DMS153 (cell line): ENCODE measurements at regions not wholly inside any gene's neighbourhood (a gene's known extent, or its start where the extent isn't known, plus 50 kb on each side); places are given as distances from the start of the nearest gene placed in this dataset.

Experiments used
- DNase-seq: peaks from one replicate; lab custom pipeline; 2025; lab: John Stamatoyannopoulos, UW

DNA sequence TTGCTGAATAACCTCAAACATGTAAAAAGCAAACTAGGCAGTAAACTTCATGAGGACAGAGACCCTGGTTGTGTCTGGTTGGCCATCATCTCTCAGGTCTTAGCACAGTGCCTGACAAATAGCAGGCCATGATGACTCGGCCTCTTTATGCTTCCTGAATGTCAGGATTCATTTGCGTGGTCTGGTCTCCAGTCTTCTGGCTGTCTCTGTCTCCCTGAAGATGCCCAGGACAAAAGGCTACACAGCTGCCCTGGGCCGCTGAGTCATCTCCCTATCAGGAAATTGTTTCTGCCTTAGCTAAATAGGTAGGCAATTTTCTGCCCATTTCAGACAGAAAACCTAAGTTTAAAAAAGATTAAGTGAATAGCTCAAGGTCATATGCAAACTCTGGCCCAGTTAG, 84.1 kb upstream of the FNDC3A start:
- no peak for DNase-seq

GRCh38 chr13:48892053-48892687, 83.5 kb upstream of the FNDC3A start:
- no peak for DNase-seq

- no peak for DNase-seq
These were observed 83.0 kb upstream of the FNDC3A start for GRCh38 chr13:48892688-48893075.

- no peak for DNase-seq
These were observed 79.4 kb upstream of the FNDC3A start for GRCh38 chr13:48896312-48896711.

GRCh38 chr13:48901781-48902180, 73.9 kb upstream of the FNDC3A start:
- DNase-seq: no peak

DNA sequence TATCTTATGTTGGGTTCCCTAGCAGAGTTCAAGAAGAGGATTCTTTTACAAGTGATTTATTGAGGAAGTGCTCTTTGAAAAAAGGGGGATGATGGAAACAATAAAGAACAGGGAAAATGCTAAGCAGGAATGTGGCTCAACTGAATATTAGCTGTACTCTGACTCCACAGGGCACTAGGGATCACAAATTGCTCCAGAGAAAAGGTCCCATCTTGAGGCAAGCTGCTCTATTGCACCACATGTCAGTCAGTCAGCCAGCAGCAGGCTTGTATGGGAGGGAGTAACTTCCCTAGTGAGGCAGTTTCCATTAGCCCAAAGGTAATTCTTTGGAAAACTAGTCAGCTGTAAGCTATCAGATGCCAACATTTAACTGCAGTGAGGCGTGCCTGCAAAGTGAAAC, 73.3 kb upstream of the FNDC3A start:
- no peak for DNase-seq

GRCh38 chr13:48904668-48905290, 70.9 kb upstream of the FNDC3A start:
- no peak for DNase-seq

DNA sequence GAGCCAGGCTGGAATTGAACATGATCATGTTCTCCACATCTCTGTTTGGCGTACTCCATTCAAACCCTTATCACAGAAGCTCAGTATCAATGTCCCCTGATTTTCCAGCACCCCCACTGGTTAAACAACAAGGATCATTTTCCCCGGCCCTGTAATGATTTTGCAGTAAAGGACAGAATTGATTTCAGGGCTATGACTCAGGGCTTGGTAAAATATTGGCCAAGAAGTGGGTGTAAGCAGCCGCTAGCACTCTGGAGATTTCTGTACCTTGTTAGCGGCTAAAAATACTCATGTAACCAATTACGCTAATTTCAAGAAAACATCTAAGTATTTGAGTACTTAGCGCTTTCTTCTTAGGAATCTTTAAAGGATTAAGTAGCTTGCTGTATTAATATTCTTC, 69.5 kb upstream of the FNDC3A start:
- no peak for DNase-seq

DNA sequence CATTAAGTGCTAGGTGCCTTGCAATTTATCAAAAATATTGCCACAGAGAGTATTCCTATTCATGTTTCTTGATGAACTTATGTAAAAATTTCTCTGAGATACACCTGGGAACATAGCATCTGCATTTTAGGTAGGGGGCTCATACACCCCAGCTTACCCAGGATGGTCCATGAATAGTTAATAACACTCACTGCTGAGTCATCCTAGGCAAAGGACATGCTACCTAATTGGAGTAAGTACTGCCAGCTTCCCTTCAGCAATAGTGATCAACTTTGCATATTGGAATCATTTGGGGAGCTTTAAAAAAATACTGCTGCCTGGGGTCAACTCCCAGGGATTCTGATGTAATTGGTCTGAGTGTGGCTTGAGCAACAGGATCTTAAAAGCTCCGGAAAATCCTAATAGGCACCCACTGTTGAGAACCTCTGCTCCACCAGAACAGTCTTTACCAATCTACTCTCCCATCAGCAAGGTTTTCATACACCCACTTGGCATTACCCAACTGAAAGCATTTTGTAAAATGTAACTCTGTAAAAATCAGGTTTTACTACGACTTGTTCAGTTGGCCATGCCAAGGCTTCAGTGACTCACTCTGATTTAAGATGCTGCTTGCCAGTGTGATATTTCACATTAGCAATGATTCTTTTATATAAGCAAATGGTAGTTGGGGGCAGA, 67.2 kb upstream of the FNDC3A start:
- DNase-seq: no peak

- no peak for DNase-seq
These were observed 66.7 kb upstream of the FNDC3A start for GRCh38 chr13:48909056-48909389.

GRCh38 chr13:48910686-48911085, 65.0 kb upstream of the FNDC3A start:
- no peak for DNase-seq

GRCh38 chr13:48919751-48920150, 56.0 kb upstream of the FNDC3A start:
- DNase-seq: no peak

- no peak for DNase-seq
These were observed 55.0 kb upstream of the FNDC3A start for GRCh38 chr13:48920730-48921129.

- DNase-seq: no peak
These were observed 52.3 kb upstream of the FNDC3A start for GRCh38 chr13:48923376-48923775.

- DNase-seq: no peak
These were observed 50.7 kb upstream of the FNDC3A start for GRCh38 chr13:48925001-48925400.
